ENCODE measurements at regions not wholly inside any gene's neighbourhood (a gene's known extent, or its start where the extent isn't known, plus 50 kb on each side); places are given as distances from the start of the nearest gene placed in this dataset.
"Not testable (repeated sequence)": the region's sequence is repeated elsewhere in the genome, so short reads cannot be mapped to it uniquely, and the experiment has no call there.

- no peak for DNase-seq
Measured at GRCh38 chr3:72269475-72269874, 484.5 kb upstream of the PROK2 start.

DNA sequence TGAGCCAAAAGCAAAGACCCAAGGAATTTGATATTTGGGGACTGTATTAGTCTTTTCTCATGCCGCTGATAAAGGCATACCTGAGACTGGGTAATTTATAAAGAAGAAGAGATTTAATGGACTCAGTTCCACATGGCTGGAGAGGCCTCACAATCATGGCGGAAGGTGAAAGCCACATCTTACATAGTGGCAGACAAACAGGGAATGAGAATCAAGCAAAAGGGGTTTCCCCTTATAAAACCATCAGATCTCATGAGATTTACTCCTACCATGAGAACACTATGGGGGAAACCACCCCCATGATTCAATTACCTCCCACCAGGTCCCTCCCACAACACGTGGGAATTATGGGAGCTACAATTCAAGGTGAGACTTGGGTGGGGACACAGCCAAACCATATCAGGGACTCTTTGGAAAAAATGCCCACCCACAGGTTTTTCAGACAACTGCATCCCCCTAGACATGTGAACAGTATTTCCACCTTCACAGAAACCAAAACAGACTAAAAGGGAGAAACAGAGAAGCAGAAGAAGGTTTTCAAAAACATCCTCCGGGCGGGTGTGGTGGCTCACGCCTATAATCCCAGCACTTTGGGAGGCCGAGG, 482.1 kb upstream of the PROK2 start:
- not testable (repeated sequence) for DNase-seq

- DNase-seq: no peak
Measured at GRCh38 chr3:72266016-72266370, 481.0 kb upstream of the PROK2 start.

GRCh38 chr3:72265256-72266015, 480.5 kb upstream of the PROK2 start:
- no peak for DNase-seq

- DNase-seq: no peak
Measured at GRCh38 chr3:72263223-72263990, 478.5 kb upstream of the PROK2 start.

DNA sequence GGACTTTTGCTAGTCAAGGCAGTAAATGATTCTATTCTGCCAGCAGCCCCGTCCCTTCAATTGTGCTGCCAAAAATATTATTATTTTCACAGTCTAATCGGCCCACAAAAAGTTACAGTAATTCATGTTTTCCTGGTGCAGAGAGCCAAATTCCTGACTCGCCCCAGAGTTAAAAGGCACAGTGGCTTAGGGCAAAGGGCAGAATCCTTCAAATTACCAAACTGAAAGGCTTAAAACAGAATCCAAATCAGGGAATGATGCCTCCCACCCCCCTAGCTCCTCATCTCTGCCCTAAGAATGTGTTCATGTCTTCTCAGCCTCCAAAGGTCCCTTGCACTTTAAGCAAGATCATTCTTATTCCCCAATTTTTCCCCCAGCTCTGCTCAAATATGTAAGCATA, 477.8 kb upstream of the PROK2 start:
- no peak for DNase-seq

DNA sequence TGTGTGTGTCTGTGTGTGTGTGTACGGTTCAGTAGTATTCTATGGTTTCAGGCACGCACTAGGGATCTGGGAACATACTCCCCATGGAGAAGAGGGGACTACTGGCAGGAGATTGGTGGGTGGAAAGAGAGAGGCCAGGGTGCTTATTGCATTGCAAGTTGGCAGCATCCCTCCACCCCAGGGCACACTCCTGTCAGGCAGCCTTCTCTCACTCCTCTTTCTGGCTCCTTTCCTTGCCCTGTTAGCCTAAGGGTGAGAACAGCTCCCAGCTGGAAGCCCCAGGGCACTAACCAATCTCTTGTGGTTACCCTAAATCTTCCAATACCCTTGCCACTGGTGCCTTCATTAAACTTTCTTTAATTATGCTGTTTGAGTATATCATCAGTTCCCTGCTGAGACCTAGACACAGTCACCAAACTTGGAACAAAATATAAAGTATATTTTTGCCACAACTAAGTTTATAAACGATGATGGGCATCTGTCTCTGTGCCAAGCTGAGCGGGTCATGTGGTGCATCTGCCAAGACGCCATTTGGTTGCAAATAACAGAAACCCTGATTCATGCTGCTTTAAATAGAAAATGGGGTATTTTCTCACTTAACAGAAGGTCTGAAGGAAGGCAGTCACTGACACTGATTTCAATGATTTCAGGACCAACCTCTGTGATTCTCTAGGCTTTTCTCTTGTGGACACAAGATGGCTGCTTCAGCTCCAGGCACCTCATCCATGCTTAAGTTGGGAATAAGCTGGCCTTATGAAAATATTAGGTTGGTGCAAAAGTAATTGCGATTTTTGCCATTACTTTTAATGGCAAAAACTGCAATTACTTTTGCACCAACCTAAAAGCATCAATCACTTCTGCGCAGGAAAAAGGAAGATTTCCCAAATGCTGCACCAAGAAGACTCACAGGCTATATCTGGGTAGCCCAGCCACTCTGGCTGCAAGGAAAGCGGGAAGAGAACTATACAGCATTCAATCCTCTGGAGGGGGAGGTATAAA, 476.9 kb upstream of the PROK2 start:
- no peak for DNase-seq

- no peak for DNase-seq
Measured at GRCh38 chr3:72260588-72260910, 475.6 kb upstream of the PROK2 start.

DNA sequence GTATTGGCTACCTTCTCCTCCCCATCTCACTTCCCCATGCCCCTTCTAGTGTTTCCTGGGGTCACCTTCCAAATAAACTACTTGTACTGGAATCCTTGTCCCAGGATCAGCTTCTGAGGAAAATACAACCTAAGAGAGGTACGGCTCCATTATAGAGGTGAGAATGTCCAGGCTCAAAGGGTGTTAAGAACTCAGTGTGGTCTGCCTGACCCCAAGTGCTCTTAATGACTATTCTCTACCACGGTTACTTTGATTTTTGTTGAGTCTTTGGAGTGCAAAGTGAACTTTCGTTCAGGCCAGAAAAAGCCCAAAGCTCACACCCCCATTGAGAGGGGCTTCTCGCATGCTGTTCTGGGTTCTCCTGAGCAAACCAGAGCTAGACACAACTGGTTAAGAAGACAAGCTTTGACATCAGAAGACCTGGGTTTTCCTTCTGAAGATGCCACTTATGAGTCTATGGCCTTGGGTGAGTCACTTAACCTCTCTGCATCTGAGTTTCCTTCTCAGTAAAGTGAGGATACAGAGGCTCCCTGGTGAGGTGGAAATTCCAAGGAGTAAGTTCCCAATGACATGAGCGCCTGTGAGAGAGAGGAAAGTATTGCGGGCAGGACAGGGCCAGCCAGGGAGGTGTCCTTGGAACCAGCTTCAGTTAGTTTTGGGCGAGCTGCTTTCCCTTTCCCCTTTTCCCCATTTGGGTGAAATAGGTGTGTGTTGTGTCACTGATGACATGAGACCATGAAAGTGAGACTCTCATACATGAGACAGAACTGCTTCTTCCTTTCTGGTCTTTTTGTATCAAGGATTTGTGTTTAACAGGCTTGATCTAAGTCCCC, 475.0 kb upstream of the PROK2 start:
- DNase-seq: peak; percentile 63 to 66

DNA sequence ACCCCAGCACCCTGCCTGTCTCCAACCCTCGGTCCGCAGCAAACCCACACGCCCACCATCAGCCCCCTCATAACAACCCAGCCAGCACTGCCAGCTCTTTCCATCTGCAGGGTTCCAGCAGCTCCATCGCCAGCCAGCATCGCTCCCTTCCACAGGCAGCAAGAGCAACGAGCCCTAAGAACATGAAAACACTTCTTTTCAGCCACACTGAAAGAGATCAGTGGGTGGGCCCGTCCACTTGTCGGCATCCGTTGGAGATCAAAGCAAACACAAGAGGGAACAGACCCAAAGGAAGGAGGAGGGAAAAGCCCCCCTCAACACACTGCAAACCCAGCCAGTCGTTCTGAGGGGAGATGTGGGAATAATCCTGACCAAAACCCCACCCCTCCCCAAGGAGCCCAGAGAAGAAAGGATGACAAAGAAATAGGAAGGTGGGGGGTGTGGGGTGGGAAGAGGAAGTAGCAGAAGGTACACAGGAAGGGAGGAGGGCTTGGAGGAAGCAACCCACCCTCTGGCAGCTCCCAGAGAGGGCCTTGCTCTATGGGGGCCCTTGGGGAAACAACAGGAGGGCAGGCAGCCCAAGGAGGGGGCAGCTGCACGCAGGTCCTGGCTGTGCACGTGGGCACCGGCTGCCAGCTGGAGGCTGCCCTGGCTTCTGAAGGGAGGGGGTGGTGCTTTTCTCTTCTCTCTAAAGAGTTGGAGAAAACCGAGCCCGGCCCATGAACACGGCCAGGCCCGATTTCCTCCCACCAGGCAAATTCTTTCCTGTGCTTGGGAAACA, 473.6 kb upstream of the PROK2 start:
- DNase-seq: no peak

- DNase-seq: no peak
Measured at GRCh38 chr3:72257738-72258137, 472.8 kb upstream of the PROK2 start.

DNA sequence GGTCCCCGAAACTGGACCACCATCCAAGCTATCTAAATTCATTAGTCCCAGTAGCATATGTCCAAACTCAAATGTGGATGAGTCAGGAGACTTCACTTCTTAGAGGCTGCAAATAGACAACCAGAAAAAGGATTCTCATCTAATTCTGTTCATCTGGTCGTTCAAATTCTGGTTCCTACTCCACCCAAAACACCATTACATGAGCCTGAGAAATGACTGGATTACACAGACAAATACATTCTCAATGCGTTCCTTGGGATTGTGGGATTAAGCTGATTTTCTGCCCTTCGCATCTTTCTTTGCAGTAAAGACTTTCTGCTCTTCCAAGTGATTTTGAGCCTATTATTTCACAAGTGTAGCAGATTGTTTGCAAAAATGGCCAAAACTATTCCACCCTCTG, 472.3 kb upstream of the PROK2 start:
- no peak for DNase-seq

GRCh38 chr3:72256716-72257115, 471.8 kb upstream of the PROK2 start:
- no peak for DNase-seq

DNA sequence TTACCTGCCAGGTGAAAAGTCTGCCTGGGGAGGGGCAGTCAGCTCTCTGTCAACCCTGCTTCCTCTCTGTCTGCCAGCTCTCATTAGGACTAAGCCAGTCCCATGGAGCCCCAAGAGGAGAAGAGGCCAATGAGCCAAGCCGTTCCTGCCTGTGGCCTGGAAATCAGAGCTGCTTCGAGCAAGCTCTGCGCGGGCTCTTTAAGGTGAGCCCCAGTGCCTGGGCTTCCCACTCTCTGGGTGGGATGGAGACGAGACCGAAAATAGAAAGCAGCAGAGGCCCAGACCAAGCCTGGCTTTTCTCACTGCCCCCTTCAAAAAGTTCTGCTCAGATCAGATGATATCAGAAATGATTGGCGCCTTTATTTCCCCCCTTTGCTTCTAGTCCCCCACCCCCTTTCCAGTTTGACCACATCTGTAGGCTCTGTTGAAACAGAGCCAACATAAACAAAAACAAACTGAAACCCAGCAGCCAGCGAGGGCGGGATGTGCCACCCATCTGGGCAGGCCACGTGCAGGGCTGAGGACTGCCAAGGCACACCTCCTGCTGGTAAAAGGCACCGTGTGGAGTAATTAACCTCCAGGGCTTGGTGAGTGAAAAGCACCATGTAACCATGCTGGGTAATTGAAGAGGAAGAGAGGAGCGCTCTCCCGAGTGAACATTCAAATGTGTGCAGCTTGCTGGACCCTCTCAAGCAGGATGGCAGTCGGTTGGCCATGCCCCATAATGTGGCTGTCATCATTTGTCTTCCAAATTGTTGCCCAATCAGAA, 471.0 kb upstream of the PROK2 start:
- no peak for DNase-seq

GRCh38 chr3:72255191-72255590, 470.2 kb upstream of the PROK2 start:
- no peak for DNase-seq

DNA sequence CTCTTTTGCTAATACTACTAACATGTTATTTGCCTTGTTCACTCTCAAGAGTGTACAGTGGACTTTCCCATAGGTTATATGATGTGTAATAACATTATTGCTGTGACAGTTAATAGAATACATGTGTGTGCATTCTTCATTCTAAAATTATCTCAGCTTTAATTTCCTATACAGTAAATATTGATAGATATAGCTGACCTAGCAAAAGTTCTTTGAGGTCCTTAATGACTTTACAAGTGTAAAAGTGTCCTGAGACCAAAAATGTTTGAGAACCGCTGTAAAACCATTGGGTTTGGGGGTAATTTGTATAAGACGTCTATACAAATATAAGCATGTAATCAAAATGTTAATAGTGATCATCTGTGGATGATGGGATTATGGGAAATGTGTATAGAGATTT, 469.5 kb upstream of the PROK2 start:
- no peak for DNase-seq

DNA sequence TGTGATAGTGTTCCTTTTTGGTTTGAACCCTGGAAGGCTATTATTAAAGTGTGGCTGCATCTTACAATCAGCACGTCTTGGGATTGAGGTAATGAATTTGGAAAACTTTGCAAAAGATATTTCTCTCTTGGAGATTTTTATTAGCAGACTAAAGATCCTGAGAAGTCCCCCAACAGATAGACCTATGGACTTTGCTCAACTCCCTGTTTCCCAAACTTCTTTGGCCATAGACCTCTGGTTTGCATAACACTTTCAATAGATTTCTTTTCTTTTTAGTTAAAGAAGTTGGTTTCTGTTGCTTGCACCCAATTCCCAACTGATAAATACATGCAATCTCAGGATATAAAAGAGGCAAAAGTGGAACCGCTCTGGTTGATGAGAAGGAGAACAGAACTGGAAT, 465.8 kb upstream of the PROK2 start:
- DNase-seq: no peak

- DNase-seq: no peak
Measured at GRCh38 chr3:72248869-72249268, 463.9 kb upstream of the PROK2 start.

DNA sequence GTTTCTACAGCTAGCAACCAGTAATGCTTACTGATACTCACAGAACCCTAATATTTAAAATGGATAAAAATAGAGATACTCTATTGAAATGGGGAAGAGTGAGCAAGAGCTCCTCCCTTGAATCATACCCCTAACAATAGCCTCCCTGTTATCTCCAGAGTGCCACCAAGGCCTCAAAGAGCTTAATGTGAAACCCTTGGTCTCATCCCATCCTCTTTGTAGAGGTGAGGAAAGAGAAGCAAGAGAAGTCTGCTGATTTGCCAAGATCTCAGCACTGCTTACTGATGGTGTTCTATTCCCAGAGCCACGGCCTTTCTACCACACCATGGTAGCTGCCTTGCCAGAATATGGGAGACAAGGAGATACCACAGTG, 463.4 kb upstream of the PROK2 start:
- no peak for DNase-seq

DNA sequence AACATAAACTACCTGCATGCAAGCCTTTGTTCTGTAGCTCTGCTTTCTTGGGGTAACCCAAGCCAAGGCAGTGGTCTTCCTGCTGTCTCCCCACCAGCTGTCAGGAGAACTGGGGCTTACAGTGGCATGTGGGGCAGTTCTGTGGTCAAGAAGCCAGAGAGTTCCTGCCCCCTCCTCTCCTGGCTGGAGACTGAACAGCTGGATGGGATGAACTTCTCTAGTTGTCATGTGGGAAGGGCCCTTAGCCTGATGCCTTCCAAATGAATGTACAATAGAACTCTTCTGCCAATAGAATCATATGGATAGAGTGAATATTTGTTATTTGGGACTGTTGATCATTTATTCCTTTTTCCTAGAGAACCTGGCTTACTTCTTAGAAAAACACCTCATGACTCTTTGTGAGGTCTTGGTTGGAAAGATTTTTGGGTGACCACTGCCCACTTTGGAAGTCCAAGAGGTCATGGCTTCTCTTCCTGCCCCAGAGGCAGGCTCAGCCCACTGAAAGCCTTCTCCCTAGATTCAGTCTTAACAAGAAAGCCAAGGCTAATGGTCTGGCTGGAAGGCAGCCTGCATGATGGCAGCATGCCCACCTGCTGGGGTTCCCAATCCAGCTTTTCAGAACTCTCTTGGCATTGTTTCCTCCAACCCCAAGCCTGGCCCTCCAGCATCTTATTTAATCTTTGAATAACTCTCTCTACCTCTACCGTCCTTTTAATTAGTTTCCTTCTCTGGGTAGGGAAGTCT, 462.9 kb upstream of the PROK2 start:
- no peak for DNase-seq

Measured in activated T-cell treated with anti-CD3 and anti-CD28 coated beads, Interleukin-2, amount 50 U/mL, for 48 hours (primary cell).